Panc1 (cell line): ENCODE measurements at regions not wholly inside any gene's neighbourhood (a gene's known extent, or its start where the extent isn't known, plus 50 kb on each side); places are given as distances from the start of the nearest gene placed in this dataset.
A peak's percentile ranks its signal among the peaks of the same experiment; 100 is the strongest.

Experiments
- ATAC-seq: fragments of 200-7000 bp; cut with Tn5 transposase; 2 replicates; pipeline ENCODE4 v1.9.1; 2020; ENCODE audit warnings: mild to moderate bottlenecking, moderate library complexity
- BruUV-seq: library from RNA; stranded (reverse); fragments of 400-500 nt; replicated peaks from 2 replicates; lab custom pipeline; 2021; lab: Mats Ljungman, UMichigan
- CTCF ChIA-PET: fragments of 300-600 bp; sonication (Branson Sonifier 250); formaldehyde crosslinking; loops from one replicate; lab custom pipeline; 2022; ENCODE audit warnings: antibody characterized with exemption; lab: Charles Lee
- POLR2A ChIA-PET: fragments of 300-600 bp; sonication (Branson Sonifier 250); formaldehyde crosslinking; loops from one replicate; lab custom pipeline; 2022; ENCODE audit warnings: antibody characterized with exemption; lab: Charles Lee
- DNase-seq: peaks from one replicate; pipeline ENCODE4 v3.0.0-alpha.2; 2010; ENCODE audit warnings: low read depth, low spot score
- H3K27ac ChIP-seq: 2 replicates; pipeline ENCODE4 v1.5.1; 2011; ENCODE audit warnings: mild to moderate bottlenecking, low read length, inconsistent platforms
- H3K27me3 ChIP-seq: fragments of 200-500 bp; sonication (Bioruptor generic); 2 replicates; pipeline ENCODE4 v1.6.0; 2014; ENCODE audit warnings: low read length, inconsistent platforms; ENCODE audit not compliant: control insufficient read depth, insufficient read depth
- H3K36me3 ChIP-seq: fragments of 200-500 bp; sonication (Bioruptor generic); 2 replicates; pipeline ENCODE4 v1.5.1; 2014; ENCODE audit warnings: inconsistent platforms, mild to moderate bottlenecking, low read length, moderate library complexity; ENCODE audit not compliant: control insufficient read depth, insufficient read depth
- H3K4me1 ChIP-seq: 2 replicates; pipeline ENCODE4 v1.5.1; 2011; ENCODE audit warnings: inconsistent platforms, mild to moderate bottlenecking, low read length, moderate library complexity; ENCODE audit not compliant: control insufficient read depth, insufficient read depth
- H3K4me3 ChIP-seq, 2 experiments: 2 replicates each; pipeline ENCODE4 v1.5.1; 2011 to 2012; ENCODE audit warnings: low read depth in 2 of 2, low read length in 2 of 2, mild to moderate bottlenecking in 2 of 2, inconsistent platforms in 1 of 2, moderate library complexity in 1 of 2
- H3K9me3 ChIP-seq: fragments of 200-500 bp; sonication (Bioruptor generic); 2 replicates; pipeline ENCODE4 v1.5.1; 2014; ENCODE audit warnings: low read depth, mild to moderate bottlenecking, inconsistent platforms, low read length, moderate library complexity; ENCODE audit not compliant: control insufficient read depth, insufficient read depth
- POLR2AphosphoS5 ChIP-seq: IDR thresholded peaks from 2 replicates; pipeline ENCODE4 v1.6.1; 2012; ENCODE audit warnings: mild to moderate bottlenecking, low read depth, low read length, moderate library complexity
- SIN3A ChIP-seq: IDR thresholded peaks from 2 replicates; pipeline ENCODE4 v1.6.1; 2012; ENCODE audit warnings: low read depth, mild to moderate bottlenecking, low read length, moderate library complexity, borderline replicate concordance; ENCODE audit not compliant: insufficient read depth
- TCF7L2 ChIP-seq: IDR thresholded peaks from 2 replicates; pipeline ENCODE4 v1.6.1; 2011; ENCODE audit warnings: mild to moderate bottlenecking, low read depth, low read length, inconsistent platforms
- in situ Hi-C: cut with HindIII; loops from 2 replicates; pipeline ENCODE4 v1.10.0; 2016; ENCODE audit warnings: low sequenced_read_pairs, low pct_unique_long_range_greater_than_20kb
- intact Hi-C: fragments of 100-400 bp; cut with micrococcal nuclease; formaldehyde crosslinking; loops from one replicate; pipeline ENCODE4 v1.10.0; 2022; ENCODE audit not compliant: unreplicated experiment
- TF ChIP-seq, protein P1 (sequence below): fragments of 450-650 bp; IDR thresholded peaks from 2 replicates; pipeline ENCODE4 v1.5.1; 2017; ENCODE audit warnings: mild to moderate bottlenecking
- TF ChIP-seq, protein P2 (sequence below), 2 experiments: IDR thresholded peaks; 2 replicates each; pipeline ENCODE4 v1.6.1; 2011 to 2012; ENCODE audit warnings: low read depth in 2 of 2, control low read depth in 1 of 2, low read length in 1 of 2, mild to moderate bottlenecking in 1 of 2, moderate library complexity in 1 of 2; ENCODE audit not compliant: insufficient read depth in 1 of 2

DNA sequence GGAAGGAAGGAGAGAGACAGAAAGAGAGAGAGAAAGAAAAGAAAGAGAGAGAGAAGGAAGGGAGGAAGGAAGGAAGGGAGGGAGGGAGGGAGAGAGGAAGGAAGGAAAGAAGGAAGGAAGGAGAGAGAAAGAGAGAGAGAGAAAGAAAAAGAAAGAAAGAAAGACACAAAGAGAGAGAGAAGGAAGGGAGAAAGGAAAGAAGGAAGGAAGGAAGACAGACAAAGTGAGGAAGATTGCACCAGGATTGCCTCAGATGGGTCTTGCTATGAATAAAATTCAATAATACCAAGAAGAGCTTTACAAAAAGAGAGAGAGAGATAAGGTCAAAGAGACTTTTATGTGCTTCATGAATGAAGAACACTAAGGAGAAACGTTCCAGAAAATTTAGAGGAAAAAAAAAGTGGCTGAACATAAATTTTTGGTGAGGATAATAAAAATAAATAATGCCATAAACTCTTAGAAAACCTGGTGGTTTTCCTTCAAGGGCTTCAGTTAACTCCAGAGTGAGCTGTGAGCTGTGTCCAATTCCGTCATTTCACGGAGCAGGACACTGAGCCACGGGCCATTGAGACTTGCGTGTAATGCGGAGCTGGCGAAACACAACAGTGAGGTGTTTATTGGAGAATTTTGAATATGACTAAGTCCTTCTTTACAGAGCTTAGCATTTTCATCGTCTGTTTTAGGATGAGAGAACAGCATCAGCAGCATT is 72.7 kb upstream of the TNRC6C start:
- TF ChIP-seq, protein P1, sequence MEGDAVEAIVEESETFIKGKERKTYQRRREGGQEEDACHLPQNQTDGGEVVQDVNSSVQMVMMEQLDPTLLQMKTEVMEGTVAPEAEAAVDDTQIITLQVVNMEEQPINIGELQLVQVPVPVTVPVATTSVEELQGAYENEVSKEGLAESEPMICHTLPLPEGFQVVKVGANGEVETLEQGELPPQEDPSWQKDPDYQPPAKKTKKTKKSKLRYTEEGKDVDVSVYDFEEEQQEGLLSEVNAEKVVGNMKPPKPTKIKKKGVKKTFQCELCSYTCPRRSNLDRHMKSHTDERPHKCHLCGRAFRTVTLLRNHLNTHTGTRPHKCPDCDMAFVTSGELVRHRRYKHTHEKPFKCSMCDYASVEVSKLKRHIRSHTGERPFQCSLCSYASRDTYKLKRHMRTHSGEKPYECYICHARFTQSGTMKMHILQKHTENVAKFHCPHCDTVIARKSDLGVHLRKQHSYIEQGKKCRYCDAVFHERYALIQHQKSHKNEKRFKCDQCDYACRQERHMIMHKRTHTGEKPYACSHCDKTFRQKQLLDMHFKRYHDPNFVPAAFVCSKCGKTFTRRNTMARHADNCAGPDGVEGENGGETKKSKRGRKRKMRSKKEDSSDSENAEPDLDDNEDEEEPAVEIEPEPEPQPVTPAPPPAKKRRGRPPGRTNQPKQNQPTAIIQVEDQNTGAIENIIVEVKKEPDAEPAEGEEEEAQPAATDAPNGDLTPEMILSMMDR = no peak
- TF ChIP-seq SIN3A (no peak), POLR2AphosphoS5 (no peak), TCF7L2 (no peak)
- TF ChIP-seq, protein P2, sequence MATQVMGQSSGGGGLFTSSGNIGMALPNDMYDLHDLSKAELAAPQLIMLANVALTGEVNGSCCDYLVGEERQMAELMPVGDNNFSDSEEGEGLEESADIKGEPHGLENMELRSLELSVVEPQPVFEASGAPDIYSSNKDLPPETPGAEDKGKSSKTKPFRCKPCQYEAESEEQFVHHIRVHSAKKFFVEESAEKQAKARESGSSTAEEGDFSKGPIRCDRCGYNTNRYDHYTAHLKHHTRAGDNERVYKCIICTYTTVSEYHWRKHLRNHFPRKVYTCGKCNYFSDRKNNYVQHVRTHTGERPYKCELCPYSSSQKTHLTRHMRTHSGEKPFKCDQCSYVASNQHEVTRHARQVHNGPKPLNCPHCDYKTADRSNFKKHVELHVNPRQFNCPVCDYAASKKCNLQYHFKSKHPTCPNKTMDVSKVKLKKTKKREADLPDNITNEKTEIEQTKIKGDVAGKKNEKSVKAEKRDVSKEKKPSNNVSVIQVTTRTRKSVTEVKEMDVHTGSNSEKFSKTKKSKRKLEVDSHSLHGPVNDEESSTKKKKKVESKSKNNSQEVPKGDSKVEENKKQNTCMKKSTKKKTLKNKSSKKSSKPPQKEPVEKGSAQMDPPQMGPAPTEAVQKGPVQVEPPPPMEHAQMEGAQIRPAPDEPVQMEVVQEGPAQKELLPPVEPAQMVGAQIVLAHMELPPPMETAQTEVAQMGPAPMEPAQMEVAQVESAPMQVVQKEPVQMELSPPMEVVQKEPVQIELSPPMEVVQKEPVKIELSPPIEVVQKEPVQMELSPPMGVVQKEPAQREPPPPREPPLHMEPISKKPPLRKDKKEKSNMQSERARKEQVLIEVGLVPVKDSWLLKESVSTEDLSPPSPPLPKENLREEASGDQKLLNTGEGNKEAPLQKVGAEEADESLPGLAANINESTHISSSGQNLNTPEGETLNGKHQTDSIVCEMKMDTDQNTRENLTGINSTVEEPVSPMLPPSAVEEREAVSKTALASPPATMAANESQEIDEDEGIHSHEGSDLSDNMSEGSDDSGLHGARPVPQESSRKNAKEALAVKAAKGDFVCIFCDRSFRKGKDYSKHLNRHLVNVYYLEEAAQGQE (IDR thresholded peaks at IDR 0.05; ENCODE audit: insufficient read depth in 1 of 2, low read depth in 2 of 2, low read length in 1 of 2) = no peak
- peaks cover 18% of the 10 kb centered on the region for H3K27me3 ChIP-seq
- DNase-seq (no peak), ATAC-seq (no peak)
- H3K4me1 ChIP-seq = peaks cover 3% of the 10 kb centered on the region; the same call in 1 of the 2 replicates
- peak overlapping the region in 1 of 2 experiments; percentile 24; a peak in 2 of 4 replicates for H3K4me3 ChIP-seq
- intact Hi-C loops = no loop called here
- H3K36me3 ChIP-seq = no peaks in the 10 kb centered on the region
- no TSS peak for BruUV-seq
- ChIA-PET CTCF (no interaction called here), POLR2A (no interaction called here)
- no peaks in the 10 kb centered on the region for H3K9me3 ChIP-seq
- H3K27ac ChIP-seq = peak overlapping the region; percentile 15; the same call in 1 of the 2 replicates
- in situ Hi-C loops = no loop called here

DNA sequence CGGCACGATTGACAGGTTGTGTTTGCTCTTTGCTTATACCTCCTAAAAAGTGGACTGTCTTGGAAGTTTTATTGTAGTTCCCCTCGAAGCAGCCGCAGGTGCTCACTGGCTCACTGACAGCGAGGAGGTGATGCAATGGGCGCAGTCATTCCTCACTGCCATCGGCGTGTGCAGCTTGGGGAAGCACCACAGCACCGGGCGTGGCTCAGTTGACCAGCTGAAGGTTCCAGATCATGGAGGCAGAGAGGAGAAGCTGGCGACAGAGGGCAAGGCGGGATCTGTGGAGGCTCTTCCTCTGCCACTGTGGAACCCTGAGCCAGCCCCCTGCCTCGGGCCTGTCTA is 72.1 kb upstream of the TNRC6C start:
- peak overlapping the region in 1 of 2 experiments; percentile 24; a peak in 2 of 4 replicates for H3K4me3 ChIP-seq
- H3K27me3 ChIP-seq = peaks cover 18% of the 10 kb centered on the region
- POLR2A ChIA-PET = no interaction called here
- no peak for ATAC-seq
- no TSS peak for BruUV-seq
- H3K4me1 ChIP-seq = peaks cover 3% of the 10 kb centered on the region; the same call in 1 of the 2 replicates
- TF ChIP-seq, protein P2 (IDR thresholded peaks at IDR 0.05; ENCODE audit: insufficient read depth in 1 of 2, low read depth in 2 of 2, low read length in 1 of 2) = no peak
- TF ChIP-seq SIN3A (no peak), TCF7L2 (no peak), POLR2AphosphoS5 (no peak)
- TF ChIP-seq, protein P1 = no peak
- no peak overlapping the region for H3K27ac ChIP-seq
- no peak for DNase-seq
- no peaks in the 10 kb centered on the region for H3K9me3 ChIP-seq
- in situ Hi-C loops (no loop called here), intact Hi-C loops (no loop called here)
- no peaks in the 10 kb centered on the region for H3K36me3 ChIP-seq
- CTCF ChIA-PET = no interaction called here
